Gastroesophageal sphincter (tissue), 3 donors: ENCODE measurements at regions not wholly inside any gene's neighbourhood (a gene's known extent, or its start where the extent isn't known, plus 50 kb on each side); places are given as distances from the start of the nearest gene placed in this dataset.

Source experiments
- CTCF ChIP-seq, 4 experiments: fragments of 200-600 bp in 2 of 4; fragments of 450-650 bp in 2 of 4; sonication (generic) in 1 of 4; IDR thresholded peaks; one replicate each; pipeline ENCODE4 v1.5.1; 2017 to 2019; ENCODE audit warnings: antibody characterized with exemption in 4 of 4, mild to moderate bottlenecking in 2 of 4, moderate library complexity in 2 of 4
- EP300 ChIP-seq: sonication (generic); formaldehyde crosslinking; IDR thresholded peaks from one replicate; pipeline ENCODE4 v1.6.1; 2017; ENCODE audit warnings: antibody characterized with exemption, mild to moderate bottlenecking
- POLR2A ChIP-seq, 2 donors: fragments of 450-650 bp; IDR thresholded peaks; one replicate each; pipeline ENCODE4 v1.6.1; 2017; ENCODE audit warnings: antibody characterized with exemption in 2 of 2, mild to moderate bottlenecking in 2 of 2, moderate library complexity in 1 of 2
- POLR2AphosphoS5 ChIP-seq: sonication (generic); formaldehyde crosslinking; IDR thresholded peaks from one replicate; pipeline ENCODE4 v1.6.1; 2017; ENCODE audit warnings: antibody characterized with exemption

DNA sequence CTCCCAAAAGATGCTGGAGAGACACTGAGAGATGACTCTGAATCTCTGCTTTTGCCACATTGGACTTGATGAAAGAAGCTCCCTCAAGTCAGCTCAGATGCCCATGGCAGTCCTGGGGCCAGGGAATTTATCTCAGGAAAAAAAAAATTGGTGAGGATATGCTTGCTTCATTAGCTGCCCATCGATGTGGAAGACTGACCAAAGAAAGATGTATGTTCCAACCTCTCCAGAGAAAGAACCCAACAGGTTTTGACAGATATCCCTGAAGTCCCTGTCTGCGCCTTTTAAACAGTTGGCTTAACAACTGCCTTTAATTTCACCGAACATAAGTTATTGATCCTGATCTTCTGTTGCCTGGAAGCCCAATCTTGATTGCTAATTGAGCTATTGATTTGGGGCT lies 137.4 kb downstream of the TMEM114 start:
- TF ChIP-seq EP300 (no peak), CTCF (IDR thresholded peaks at IDR 0.05) (no peak), POLR2A (IDR thresholded peaks at IDR 0.05) (no peak), POLR2AphosphoS5 (no peak)
